ENCODE measurements at regions not wholly inside any gene's neighbourhood (a gene's known extent, or its start where the extent isn't known, plus 50 kb on each side); places are given as distances from the start of the nearest gene placed in this dataset.

GRCh38 chr10:128405450-128405849, 279.2 kb upstream of the MKI67 start:
- peaks cover 5 to 11% of the 10 kb centered on the region in 2 donors for H3K9me3 Mint-ChIP-seq
- ATAC-seq (no peak), DNase-seq (ENCODE audit: low spot score in 2 of 2) (no peak)
- peaks cover 0 to 5% of the 10 kb centered on the region in 2 donors for H3K36me3 Mint-ChIP-seq
- no peak overlapping the region for H3K27ac Mint-ChIP-seq

GRCh38 chr10:128411643-128412042, 285.4 kb upstream of the MKI67 start:
- Mint-ChIP-seq H3K27ac (no peak overlapping the region), H3K9me3 (peaks cover 0 to 4% of the 10 kb centered on the region in 2 donors), H3K36me3 (no peaks in the 10 kb centered on the region)
- DNase-seq (ENCODE audit: low spot score in 2 of 2) (no peak), ATAC-seq (no peak)

- no peak for DNase-seq (ENCODE audit: low spot score in 2 of 2)
- H3K36me3 Mint-ChIP-seq: no peaks in the 10 kb centered on the region
- H3K27ac Mint-ChIP-seq: no peak overlapping the region
- ATAC-seq: no peak
- peaks cover 0 to 4% of the 10 kb centered on the region in 2 donors for H3K9me3 Mint-ChIP-seq
Measured at GRCh38 chr10:128414568-128414967, 288.3 kb upstream of the MKI67 start.

- no peak for DNase-seq (ENCODE audit: low spot score in 2 of 2)
- H3K36me3 Mint-ChIP-seq: no peaks in the 10 kb centered on the region
- no peak overlapping the region for H3K27ac Mint-ChIP-seq
Measured at GRCh38 chr10:128416231-128416630, 290.0 kb upstream of the MKI67 start.

GRCh38 chr10:128417826-128418225, 291.6 kb upstream of the MKI67 start:
- DNase-seq (ENCODE audit: low spot score in 2 of 2) (no peak), ATAC-seq (no peak)
- no peaks in the 10 kb centered on the region for H3K9me3 Mint-ChIP-seq
- no peaks in the 10 kb centered on the region for H3K36me3 Mint-ChIP-seq
- H3K27ac Mint-ChIP-seq: no peak overlapping the region

More at GRCh38 chr10:128416231-128416630, 290.0 kb upstream of the MKI67 start:
- peaks cover 0 to 3% of the 10 kb centered on the region in 2 donors for H3K9me3 Mint-ChIP-seq
- ATAC-seq: no peak

- Mint-ChIP-seq H3K36me3 (no peaks in the 10 kb centered on the region), H3K27ac (no peak overlapping the region), H3K9me3 (no peaks in the 10 kb centered on the region)
- ATAC-seq: no peak
- no peak for DNase-seq (ENCODE audit: low spot score in 2 of 2)
Measured at GRCh38 chr10:128418819-128419218, 292.6 kb upstream of the MKI67 start.

- no peaks in the 10 kb centered on the region for H3K36me3 Mint-ChIP-seq
- no peak for ATAC-seq
- no peak for DNase-seq (ENCODE audit: low spot score in 2 of 2)
- H3K9me3 Mint-ChIP-seq: no peaks in the 10 kb centered on the region
- H3K27ac Mint-ChIP-seq: no peak overlapping the region
Measured at GRCh38 chr10:128419466-128420019, 293.3 kb upstream of the MKI67 start.

GRCh38 chr10:128420623-128421022, 294.4 kb upstream of the MKI67 start:
- no peaks in the 10 kb centered on the region for H3K36me3 Mint-ChIP-seq
- ATAC-seq (no peak), DNase-seq (ENCODE audit: low spot score in 2 of 2) (no peak)
- H3K27ac Mint-ChIP-seq: no peak overlapping the region
- H3K9me3 Mint-ChIP-seq: no peaks in the 10 kb centered on the region

- ATAC-seq: no peak
Measured at GRCh38 chr10:128421371-128422160, 295.3 kb upstream of the MKI67 start.

GRCh38 chr10:128422190-128422589, 296.0 kb upstream of the MKI67 start:
- peaks cover 0 to 2% of the 10 kb centered on the region in 2 donors for H3K9me3 Mint-ChIP-seq
- H3K36me3 Mint-ChIP-seq: no peaks in the 10 kb centered on the region

More at GRCh38 chr10:128421371-128422160, 295.3 kb upstream of the MKI67 start:
- H3K9me3 Mint-ChIP-seq: no peaks in the 10 kb centered on the region
- H3K36me3 Mint-ChIP-seq: no peaks in the 10 kb centered on the region
- DNase-seq (ENCODE audit: low spot score in 2 of 2): no peak
- H3K27ac Mint-ChIP-seq: no peak overlapping the region

GRCh38 chr10:128422999-128423398, 296.8 kb upstream of the MKI67 start:
- no peak for ATAC-seq
- no peak overlapping the region for H3K27ac Mint-ChIP-seq
- peaks cover 0 to 3% of the 10 kb centered on the region in 2 donors for H3K9me3 Mint-ChIP-seq
- H3K36me3 Mint-ChIP-seq: no peaks in the 10 kb centered on the region
- no peak for DNase-seq (ENCODE audit: low spot score in 2 of 2)

More at GRCh38 chr10:128422190-128422589, 296.0 kb upstream of the MKI67 start:
- DNase-seq (ENCODE audit: low spot score in 2 of 2) (no peak), ATAC-seq (no peak)
- peak overlapping the region in 1 of 2 donors; percentile 39 for H3K27ac Mint-ChIP-seq

- Mint-ChIP-seq H3K27ac (no peak overlapping the region), H3K9me3 (peaks cover 0 to 3% of the 10 kb centered on the region in 2 donors), H3K36me3 (no peaks in the 10 kb centered on the region)
- DNase-seq (ENCODE audit: low spot score in 2 of 2) (no peak), ATAC-seq (no peak)
Measured at GRCh38 chr10:128429321-128429720, 303.1 kb upstream of the MKI67 start.

GRCh38 chr10:128429835-128430513, 303.8 kb upstream of the MKI67 start:
- no peak for DNase-seq (ENCODE audit: low spot score in 2 of 2)
- Mint-ChIP-seq H3K27ac (no peak overlapping the region), H3K36me3 (no peaks in the 10 kb centered on the region), H3K9me3 (peaks cover 0 to 3% of the 10 kb centered on the region in 2 donors)
- ATAC-seq: no peak

GRCh38 chr10:128431083-128431482, 304.9 kb upstream of the MKI67 start:
- ATAC-seq (no peak), DNase-seq (ENCODE audit: low spot score in 2 of 2) (no peak)
- Mint-ChIP-seq H3K27ac (no peak overlapping the region), H3K9me3 (peaks cover 0 to 3% of the 10 kb centered on the region in 2 donors), H3K36me3 (no peaks in the 10 kb centered on the region)

- ATAC-seq (no peak), DNase-seq (ENCODE audit: low spot score in 2 of 2) (no peak)
- H3K27ac Mint-ChIP-seq: no peak overlapping the region
- peaks cover 0 to 3% of the 10 kb centered on the region in 2 donors for H3K9me3 Mint-ChIP-seq
- no peaks in the 10 kb centered on the region for H3K36me3 Mint-ChIP-seq
Measured at GRCh38 chr10:128431506-128431905, 305.3 kb upstream of the MKI67 start.

GRCh38 chr10:128432011-128432410, 305.8 kb upstream of the MKI67 start:
- peaks cover 0 to 3% of the 10 kb centered on the region in 2 donors for H3K9me3 Mint-ChIP-seq
- H3K27ac Mint-ChIP-seq: no peak overlapping the region
- no peak for ATAC-seq
- H3K36me3 Mint-ChIP-seq: no peaks in the 10 kb centered on the region
- DNase-seq (ENCODE audit: low spot score in 2 of 2): no peak

GRCh38 chr10:128432423-128432822, 306.2 kb upstream of the MKI67 start:
- DNase-seq (ENCODE audit: low spot score in 2 of 2): no peak

More at GRCh38 chr10:128432423-128432822, 306.2 kb upstream of the MKI67 start:
- no peak for ATAC-seq
- Mint-ChIP-seq H3K9me3 (no peaks in the 10 kb centered on the region), H3K36me3 (no peaks in the 10 kb centered on the region), H3K27ac (no peak overlapping the region)

Data from activated naive CD4-positive, alpha-beta T cell treated with anti-CD3 and anti-CD28 coated beads, Interleukin-2, amount 50 U/mL, for 72 hours (primary cell).